ENCODE measurements at regions not wholly inside any gene's neighbourhood (a gene's known extent, or its start where the extent isn't known, plus 50 kb on each side); places are given as distances from the start of the nearest gene placed in this dataset.
"Not testable (repeated sequence)": the region's sequence is repeated elsewhere in the genome, so short reads cannot be mapped to it uniquely, and the experiment has no call there.

- no peak for DNase-seq (ENCODE audit: low read depth in 2 of 2)
These were observed 90.0 kb upstream of the WDR44 start for GRCh38 chrX:118255921-118256320.

GRCh38 chrX:118257781-118258180 is 88.1 kb upstream of the WDR44 start:
- DNase-seq (ENCODE audit: low read depth in 2 of 2): no peak

- DNase-seq (ENCODE audit: low read depth in 2 of 2): no peak
These were observed 86.7 kb upstream of the WDR44 start for GRCh38 chrX:118259213-118259612.

GRCh38 chrX:118261151-118261550 is 84.8 kb upstream of the WDR44 start:
- no peak for DNase-seq (ENCODE audit: low read depth in 2 of 2)

GRCh38 chrX:118271775-118272174 is 74.1 kb upstream of the WDR44 start:
- DNase-seq (ENCODE audit: low read depth in 2 of 2): peak in 1 of 2 donors; percentile 43

- DNase-seq (ENCODE audit: low read depth in 2 of 2): peak in 1 of 2 donors; percentile 40
These were observed 73.7 kb upstream of the WDR44 start for GRCh38 chrX:118272242-118272641.

- DNase-seq (ENCODE audit: low read depth in 2 of 2): no peak
These were observed 59.7 kb upstream of the WDR44 start for GRCh38 chrX:118286066-118286762.

- not testable (repeated sequence) for DNase-seq (ENCODE audit: low read depth in 2 of 2)
These were observed 50.1 kb upstream of the WDR44 start for GRCh38 chrX:118295818-118296217.
